HG03139 (cell line): ENCODE measurements at regions not wholly inside any gene's neighbourhood (a gene's known extent, or its start where the extent isn't known, plus 50 kb on each side); places are given as distances from the start of the nearest gene placed in this dataset.

ENCODE experiments used
- ATAC-seq: cut with Tn5 transposase; IDR thresholded peaks from one replicate; pipeline ENCODE4 v1.9.1; 2021; ENCODE audit not compliant: unreplicated experiment

GRCh38 chr5:164184158-164184557, 678.7 kb downstream of the MAT2B start:
- ATAC-seq, result no peak

- ATAC-seq, result no peak
These were observed 679.6 kb downstream of the MAT2B start for GRCh38 chr5:164185000-164185399.

- ATAC-seq, result no peak
These were observed 681.1 kb downstream of the MAT2B start for GRCh38 chr5:164186550-164186949.

- no peak for ATAC-seq
These were observed 682.4 kb downstream of the MAT2B start for GRCh38 chr5:164187785-164188184.

- no peak for ATAC-seq
These were observed 683.3 kb downstream of the MAT2B start for GRCh38 chr5:164188733-164189148.

GRCh38 chr5:164191240-164191639, 685.8 kb downstream of the MAT2B start:
- no peak for ATAC-seq

GRCh38 chr5:164202338-164202737, 696.9 kb downstream of the MAT2B start:
- no peak for ATAC-seq

- no peak for ATAC-seq
These were observed 698.3 kb downstream of the MAT2B start for GRCh38 chr5:164203581-164204225.

- ATAC-seq, result no peak
These were observed 699.0 kb downstream of the MAT2B start for GRCh38 chr5:164204338-164204946.

- no peak for ATAC-seq
These were observed 700.8 kb downstream of the MAT2B start for GRCh38 chr5:164206196-164206595.

GRCh38 chr5:164207646-164208045, 702.2 kb downstream of the MAT2B start:
- ATAC-seq, result no peak

GRCh38 chr5:164210491-164210890, 705.1 kb downstream of the MAT2B start:
- no peak for ATAC-seq

- no peak for ATAC-seq
These were observed 709.3 kb downstream of the MAT2B start for GRCh38 chr5:164214698-164215097.

GRCh38 chr5:164217464-164217863, 712.0 kb downstream of the MAT2B start:
- no peak for ATAC-seq

- no peak for ATAC-seq
These were observed 715.1 kb downstream of the MAT2B start for GRCh38 chr5:164220522-164220921.

GRCh38 chr5:164224236-164224635, 718.8 kb downstream of the MAT2B start:
- no peak for ATAC-seq

- ATAC-seq, result no peak
These were observed 719.4 kb downstream of the MAT2B start for GRCh38 chr5:164224772-164225171.

- ATAC-seq, result no peak
These were observed 724.9 kb downstream of the MAT2B start for GRCh38 chr5:164230341-164230740.

- ATAC-seq, result no peak
These were observed 728.4 kb downstream of the MAT2B start for GRCh38 chr5:164233791-164234190.

GRCh38 chr5:164234321-164234720, 728.9 kb downstream of the MAT2B start:
- ATAC-seq, result no peak

- ATAC-seq, result no peak
These were observed 730.0 kb downstream of the MAT2B start for GRCh38 chr5:164235300-164235891.

GRCh38 chr5:164237486-164237885, 732.1 kb downstream of the MAT2B start:
- no peak for ATAC-seq
